NCI-H2029 (cell line): ENCODE measurements at regions not wholly inside any gene's neighbourhood (a gene's known extent, or its start where the extent isn't known, plus 50 kb on each side); places are given as distances from the start of the nearest gene placed in this dataset.
"Not testable (repeated sequence)": the region's sequence is repeated elsewhere in the genome, so short reads cannot be mapped to it uniquely, and the experiment has no call there.

ENCODE experiments used
- DNase-seq: peaks from one replicate; lab custom pipeline; 2025; lab: John Stamatoyannopoulos, UW

GRCh38 chr4:132266374-132266773 is 882.7 kb upstream of the PCDH10 start:
- DNase-seq: no peak

DNA sequence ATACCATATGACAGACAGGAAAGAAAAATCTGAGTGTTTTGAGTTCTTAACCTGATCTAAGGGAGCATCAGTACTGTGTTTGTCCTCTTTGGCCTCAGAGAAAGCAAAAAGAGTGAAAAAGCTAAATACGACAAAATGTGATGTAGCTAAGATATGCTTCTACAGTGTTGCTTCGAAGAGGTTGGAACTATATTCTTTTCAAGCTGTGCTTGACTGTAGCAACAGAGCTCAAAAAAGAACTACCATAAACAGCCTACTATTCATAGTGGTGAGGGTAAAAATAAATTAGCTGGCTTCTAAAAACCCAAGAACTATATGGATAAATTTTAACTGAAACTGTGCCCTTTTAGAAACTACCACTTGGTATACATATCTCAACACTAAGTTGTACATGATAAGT is 881.8 kb upstream of the PCDH10 start:
- DNase-seq: no peak

DNA sequence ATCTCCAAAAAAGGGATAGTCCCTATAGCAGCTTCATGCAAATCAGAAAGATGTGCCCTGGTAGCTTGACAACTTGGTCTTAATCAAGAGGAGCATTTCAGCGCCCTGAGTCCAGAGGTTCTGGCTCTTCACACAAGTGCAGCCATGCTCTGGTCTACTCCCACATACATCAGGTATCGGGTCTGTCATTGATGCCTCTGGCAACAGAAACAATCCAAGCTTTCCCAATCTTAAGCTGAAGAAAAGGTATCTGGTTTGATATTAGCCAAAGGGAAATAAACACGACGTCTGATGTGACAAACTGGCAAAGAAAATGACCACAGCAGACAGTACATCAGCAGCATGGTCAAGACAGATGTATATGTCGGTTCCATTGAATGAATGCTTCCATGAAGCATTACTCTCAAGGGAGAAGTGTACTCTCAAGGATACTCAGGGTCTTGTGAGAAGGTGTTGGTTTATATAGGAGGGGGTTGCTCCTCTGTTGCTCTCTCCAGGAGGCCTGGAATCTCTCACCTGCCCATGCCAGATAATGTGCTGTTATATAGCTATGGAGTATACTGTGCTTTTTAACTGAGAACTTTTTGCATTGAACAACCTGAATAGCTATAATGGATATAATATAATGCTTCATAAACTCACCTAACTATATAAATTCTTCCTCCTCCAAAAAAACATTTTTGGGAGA is 879.6 kb upstream of the PCDH10 start:
- DNase-seq: no peak

GRCh38 chr4:132275583-132276121 is 873.4 kb upstream of the PCDH10 start:
- DNase-seq: no peak

DNA sequence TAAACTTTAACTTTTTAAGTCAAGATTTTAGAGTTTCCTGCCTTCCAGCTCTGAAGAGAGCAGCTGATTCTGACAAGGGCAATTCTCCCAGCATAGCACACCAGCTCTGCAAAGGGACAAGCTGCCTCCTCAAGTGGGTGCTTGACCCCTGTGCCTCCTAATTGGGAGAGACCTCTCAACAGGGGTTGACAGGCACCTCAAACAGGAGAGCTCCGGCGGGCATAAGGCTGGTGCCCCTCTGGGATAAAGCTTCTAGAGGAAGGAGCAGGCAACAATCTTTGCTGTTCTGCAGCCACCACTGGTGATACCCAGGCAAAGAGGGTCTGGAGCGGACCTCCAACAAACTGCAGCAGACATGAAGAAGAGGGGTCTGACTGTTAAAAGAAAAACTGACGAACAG is 872.9 kb upstream of the PCDH10 start:
- DNase-seq: no peak

GRCh38 chr4:132276989-132277388 is 872.1 kb upstream of the PCDH10 start:
- no peak for DNase-seq

DNA sequence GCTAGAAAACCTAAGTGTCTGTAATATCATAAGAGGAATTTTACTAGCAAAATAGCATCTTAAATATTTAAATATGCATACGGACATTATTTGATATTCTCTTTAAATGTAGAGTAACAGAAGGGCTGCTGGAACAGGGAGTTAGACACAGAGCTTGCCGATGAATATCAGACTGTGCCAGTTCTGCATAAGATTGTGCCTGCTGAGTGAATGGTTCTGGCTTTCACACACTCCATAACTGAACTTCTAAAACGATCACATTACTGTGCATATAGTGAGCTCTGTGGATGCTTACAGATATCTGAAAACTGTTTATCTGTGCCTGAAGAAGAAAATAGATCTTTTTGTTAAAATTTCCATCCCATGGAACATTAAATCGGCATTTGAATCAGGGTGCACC is 867.4 kb upstream of the PCDH10 start:
- no peak for DNase-seq

GRCh38 chr4:132284910-132285426 is 864.1 kb upstream of the PCDH10 start:
- no peak for DNase-seq

GRCh38 chr4:132297346-132297745 is 851.7 kb upstream of the PCDH10 start:
- DNase-seq: no peak

DNA sequence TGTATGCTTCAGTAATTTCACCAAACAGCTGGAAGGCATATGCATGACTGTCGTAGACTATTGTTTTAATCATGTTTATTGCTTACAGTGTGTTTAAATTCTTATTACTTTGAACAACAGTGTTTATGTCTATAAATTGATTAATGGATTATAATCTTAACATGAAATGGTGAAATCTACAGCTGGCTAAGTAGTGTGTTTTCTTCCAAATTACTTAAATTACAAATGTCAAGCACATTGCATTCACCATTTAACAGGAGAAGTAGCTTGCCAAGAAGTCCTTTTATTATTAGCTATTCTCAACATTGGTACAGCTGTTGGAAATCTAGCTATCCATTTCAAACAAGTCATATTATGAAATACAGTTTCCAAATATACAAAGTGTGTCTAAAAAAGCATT is 849.3 kb upstream of the PCDH10 start:
- no peak for DNase-seq

DNA sequence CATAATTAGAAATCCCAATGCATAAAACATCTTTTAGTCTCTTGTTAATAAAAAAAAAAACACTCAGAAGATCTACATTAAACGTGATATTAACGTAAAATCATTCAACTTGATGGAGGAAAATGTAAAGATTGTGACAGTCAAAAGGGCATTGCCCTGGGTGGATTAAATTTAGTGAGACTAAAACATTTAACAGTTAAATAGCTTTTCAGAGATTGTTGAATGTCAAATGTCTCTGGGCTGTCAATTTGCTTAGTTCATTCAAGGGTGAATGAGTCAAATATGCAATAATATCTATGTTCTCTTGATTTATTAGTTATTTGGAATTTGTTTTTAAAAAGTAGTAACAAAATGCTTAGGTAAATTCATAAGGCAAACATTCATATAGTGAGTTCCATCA is 836.6 kb upstream of the PCDH10 start:
- no peak for DNase-seq

DNA sequence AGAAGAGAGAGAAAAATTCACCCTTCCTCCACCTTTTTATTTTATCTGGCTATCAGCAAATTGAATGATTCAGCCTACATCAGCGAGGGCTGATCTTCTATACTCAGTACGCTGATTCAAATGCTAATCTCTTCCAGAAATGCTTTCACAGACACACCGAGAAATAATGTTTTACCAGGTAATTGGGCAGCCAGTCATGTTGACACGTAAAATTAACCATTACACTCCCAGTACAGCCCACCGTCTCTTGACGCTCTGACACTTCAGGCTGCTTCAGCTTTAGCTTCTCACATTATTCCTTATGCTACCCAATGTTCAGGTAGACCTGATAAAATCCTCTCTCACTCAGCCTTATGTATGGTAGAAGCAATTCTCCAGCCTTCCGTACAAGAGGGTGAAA is 835.2 kb upstream of the PCDH10 start:
- no peak for DNase-seq

DNA sequence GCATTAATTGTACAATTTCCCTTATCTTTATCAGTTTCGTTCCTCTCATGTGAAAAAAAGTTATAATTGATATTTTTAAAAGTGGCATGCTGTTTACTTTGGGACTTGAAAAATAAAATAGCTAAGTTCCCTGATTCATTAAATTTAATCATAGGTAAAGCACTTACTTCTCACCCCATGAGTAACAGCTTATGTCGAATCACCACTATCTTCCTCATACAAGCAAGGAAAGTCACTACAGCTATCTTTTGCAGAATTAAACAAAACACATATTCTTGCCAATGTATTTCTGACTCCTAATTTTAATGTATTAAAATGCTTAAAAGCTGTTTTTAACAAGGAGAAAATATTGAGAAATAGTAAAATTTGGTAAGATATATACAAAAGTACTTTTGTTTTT is 832.4 kb upstream of the PCDH10 start:
- DNase-seq: no peak

GRCh38 chr4:132317923-132318322 is 831.2 kb upstream of the PCDH10 start:
- DNase-seq: no peak

GRCh38 chr4:132328761-132329160 is 820.3 kb upstream of the PCDH10 start:
- DNase-seq: no peak

DNA sequence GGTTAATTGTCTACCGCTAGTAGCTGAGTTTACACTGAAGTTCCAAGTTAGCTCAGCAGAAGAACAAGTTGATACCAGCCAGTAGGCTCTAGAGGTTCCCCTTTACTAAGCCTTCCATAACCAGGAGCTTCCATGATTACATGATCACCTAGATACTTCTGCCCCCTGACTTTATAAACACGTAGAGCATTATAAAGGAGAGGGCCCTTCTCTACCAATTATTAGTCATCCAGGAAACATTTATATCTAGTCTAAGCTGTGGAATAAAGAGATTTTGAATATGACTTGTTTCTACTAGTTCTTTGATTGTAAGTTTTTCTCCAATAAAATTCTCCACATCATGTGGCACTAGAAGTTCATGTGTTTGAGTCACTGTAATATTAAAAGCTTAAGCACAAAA is 818.1 kb upstream of the PCDH10 start:
- no peak for DNase-seq

DNA sequence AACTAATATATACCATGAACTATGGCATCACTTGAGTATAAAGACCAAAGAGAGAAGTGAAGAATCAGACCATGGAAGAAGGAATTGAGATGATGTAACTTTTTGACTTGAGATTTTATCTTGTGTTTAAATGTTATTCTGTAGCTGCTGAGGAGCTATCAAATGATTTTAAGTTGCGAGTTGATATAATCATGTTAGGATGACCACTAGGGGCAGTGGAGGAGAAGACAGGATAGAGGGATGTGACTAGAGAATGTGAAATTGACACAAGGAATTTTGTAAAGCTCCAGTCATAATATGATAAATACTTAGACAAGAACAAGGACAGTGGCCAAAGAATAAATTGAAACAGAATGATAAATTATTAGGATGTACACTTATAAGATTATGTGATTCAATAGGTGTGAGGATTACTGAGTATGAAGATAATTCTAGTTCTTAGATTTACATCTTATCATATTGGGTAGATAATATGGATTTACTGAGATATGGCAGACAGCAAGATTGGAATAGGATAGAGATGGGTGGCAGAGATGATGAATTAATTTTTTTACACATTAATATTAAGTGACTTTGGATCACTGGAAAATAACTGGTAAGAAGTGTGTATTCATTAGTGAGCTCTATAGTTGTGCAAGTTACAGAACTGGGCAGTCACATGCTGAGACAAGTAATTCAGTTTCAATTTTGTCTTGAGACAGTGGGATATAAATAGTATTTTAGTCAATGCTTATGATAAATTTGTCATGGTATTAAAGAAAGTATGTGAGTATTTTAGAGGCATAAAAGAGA is 816.0 kb upstream of the PCDH10 start:
- no peak for DNase-seq

- no peak for DNase-seq
Observed at GRCh38 chr4:132333724-132334047, 815.4 kb upstream of the PCDH10 start.

- no peak for DNase-seq
Observed at GRCh38 chr4:132334081-132334480, 815.0 kb upstream of the PCDH10 start.

DNA sequence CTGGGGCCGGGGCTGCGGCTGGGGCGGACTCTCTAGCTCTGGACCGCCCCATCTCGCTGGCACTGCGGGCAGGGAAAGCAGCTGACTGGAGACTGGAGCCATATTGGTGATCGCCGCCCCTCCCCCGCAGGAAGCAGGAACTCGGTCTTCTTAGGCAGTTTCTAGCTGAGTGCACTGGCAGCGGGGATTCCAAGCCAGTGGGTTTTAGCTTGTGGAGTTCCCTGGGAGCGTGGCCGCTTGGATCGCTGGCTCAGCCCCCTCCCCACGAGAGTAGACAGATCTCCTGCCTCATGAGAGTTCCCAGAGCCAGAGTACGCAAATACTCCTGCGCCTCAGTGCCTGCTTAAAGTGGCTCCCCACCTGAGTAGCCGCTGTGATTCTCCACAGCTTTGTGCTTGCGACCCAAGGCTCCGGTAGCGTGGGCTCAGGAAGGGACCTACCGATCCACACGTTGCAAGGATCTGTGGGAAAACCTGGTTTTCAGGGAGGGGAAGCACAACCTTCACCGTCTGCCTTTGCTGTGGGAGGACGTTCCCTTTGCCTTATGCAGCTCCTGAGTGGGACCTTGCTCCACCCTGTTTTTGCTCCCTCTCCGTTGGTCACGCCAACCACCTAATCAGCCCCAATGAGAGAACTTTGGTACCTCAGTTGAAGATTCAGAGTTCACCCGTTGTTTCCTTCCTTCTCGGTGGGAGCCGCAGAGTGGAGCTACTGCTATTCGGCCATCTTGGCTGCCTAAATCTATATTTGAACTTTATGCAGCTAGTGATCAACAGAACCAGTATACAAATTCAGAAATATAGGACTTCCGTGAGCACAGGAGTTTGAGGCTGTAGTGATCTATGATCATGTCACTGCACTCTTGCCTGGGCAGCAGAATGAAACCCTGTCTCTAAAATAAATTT is 803.9 kb upstream of the PCDH10 start:
- no peak for DNase-seq

GRCh38 chr4:132346016-132346415 is 803.1 kb upstream of the PCDH10 start:
- no peak for DNase-seq

- not testable (repeated sequence) for DNase-seq
Observed at GRCh38 chr4:132351606-132352005, 797.5 kb upstream of the PCDH10 start.
